ENCODE measurements at regions not wholly inside any gene's neighbourhood (a gene's known extent, or its start where the extent isn't known, plus 50 kb on each side); places are given as distances from the start of the nearest gene placed in this dataset.

DNA sequence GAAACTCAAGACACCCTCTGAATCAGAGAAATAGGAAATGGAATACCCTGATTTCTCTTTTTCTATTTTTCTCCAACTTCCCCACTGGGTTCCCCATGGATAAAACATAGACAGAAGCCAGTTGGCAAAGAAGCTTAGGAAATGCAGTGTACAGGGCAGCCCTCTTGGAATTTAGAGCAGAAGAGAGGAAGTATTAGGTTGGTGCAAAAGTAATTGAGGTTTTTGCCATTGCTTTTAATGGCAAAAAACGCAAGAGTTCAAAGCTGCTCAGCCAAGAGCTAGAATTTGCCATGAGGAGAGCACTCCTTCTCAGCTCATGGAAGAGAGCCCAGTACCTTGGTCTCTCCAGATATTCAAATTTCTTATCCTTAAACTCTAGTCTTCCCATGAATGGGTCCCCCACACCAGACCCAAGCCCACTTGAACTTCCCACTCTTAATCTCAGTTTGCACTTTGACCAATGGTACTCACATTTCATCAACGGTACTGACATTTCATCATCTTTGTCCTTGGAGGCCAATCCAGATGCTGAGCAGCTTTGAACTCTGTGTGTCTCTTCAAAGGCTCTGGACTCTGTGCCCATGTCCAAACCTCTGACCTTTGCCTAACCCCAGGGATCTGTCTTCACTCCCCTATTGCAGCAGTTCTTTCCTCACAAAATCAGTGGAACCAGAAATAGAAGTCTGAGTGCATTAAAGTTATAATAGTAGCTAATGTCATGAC, 73.2 kb upstream of the PPP1R3C start:
- TF ChIP-seq, protein P1, sequence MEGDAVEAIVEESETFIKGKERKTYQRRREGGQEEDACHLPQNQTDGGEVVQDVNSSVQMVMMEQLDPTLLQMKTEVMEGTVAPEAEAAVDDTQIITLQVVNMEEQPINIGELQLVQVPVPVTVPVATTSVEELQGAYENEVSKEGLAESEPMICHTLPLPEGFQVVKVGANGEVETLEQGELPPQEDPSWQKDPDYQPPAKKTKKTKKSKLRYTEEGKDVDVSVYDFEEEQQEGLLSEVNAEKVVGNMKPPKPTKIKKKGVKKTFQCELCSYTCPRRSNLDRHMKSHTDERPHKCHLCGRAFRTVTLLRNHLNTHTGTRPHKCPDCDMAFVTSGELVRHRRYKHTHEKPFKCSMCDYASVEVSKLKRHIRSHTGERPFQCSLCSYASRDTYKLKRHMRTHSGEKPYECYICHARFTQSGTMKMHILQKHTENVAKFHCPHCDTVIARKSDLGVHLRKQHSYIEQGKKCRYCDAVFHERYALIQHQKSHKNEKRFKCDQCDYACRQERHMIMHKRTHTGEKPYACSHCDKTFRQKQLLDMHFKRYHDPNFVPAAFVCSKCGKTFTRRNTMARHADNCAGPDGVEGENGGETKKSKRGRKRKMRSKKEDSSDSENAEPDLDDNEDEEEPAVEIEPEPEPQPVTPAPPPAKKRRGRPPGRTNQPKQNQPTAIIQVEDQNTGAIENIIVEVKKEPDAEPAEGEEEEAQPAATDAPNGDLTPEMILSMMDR (IDR thresholded peaks at IDR 0.05; ENCODE audit: extremely low read depth, missing control alignments) = no peak
- no peak for DNase-seq (ENCODE audit: low spot score)

DNA sequence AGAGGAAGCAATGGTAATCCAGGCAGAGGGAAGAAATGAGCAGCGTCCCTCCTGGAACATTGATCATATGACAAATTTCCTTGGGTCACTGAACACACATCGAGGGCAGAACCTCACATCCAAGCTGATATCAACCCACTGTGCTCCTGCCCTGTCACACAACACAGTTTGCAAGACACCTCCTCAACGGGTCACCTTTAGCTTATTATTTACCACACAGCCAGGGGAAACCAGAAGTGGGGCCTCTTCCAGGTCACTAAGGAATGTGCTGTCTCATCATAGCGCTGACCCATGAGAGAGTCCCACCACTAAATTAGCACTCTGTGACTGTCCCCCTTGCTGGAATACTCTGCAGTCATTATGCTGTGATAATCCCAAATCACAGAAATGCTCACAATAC, 69.7 kb upstream of the PPP1R3C start:
- DNase-seq (ENCODE audit: low spot score) = no peak
- TF ChIP-seq, protein P1 (IDR thresholded peaks at IDR 0.05; ENCODE audit: extremely low read depth, missing control alignments) = no peak

DNA sequence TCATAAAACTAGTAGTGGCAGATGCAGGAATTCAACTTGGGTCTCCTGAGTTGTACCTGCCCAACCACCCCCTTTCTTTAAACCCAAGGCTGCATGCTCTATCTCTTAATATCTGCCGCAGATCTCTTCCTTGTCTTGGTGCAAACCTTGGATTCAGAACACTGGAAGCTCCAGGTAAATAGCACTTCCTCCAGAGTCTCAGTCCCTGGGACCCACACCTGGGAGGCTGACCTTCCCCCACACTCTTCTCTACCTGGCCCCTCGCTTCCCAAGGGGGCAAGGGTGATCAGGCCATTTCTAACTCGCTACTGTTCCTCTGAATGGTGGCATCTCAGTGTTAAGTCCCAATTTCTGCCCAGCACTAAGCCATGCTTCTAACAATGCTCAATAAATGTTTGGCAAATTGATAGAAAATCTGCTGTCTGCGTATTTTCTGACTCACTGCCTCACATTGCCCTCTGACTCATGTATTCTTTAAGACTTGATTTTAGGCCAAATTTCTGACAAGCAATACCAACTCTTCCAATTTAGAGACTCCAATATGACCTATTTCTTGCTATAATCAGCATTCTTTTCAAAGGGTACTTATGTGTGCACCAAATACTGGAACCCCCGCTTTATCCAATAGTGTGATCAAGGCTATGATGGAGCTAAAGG, 68.0 kb upstream of the PPP1R3C start:
- TF ChIP-seq, protein P1 (IDR thresholded peaks at IDR 0.05; ENCODE audit: extremely low read depth, missing control alignments) = no peak
- DNase-seq (ENCODE audit: low spot score) = no peak

- no peak for DNase-seq (ENCODE audit: low spot score)
- TF ChIP-seq, protein P1 (IDR thresholded peaks at IDR 0.05; ENCODE audit: extremely low read depth, missing control alignments) = no peak
Observed at GRCh38 chr10:91700273-91700672, 67.4 kb upstream of the PPP1R3C start.

- TF ChIP-seq, protein P1 (IDR thresholded peaks at IDR 0.05; ENCODE audit: extremely low read depth, missing control alignments) = no peak
- DNase-seq (ENCODE audit: low spot score) = no peak
Observed at GRCh38 chr10:91698258-91698657, 65.4 kb upstream of the PPP1R3C start.

GRCh38 chr10:91694170-91694794, 61.4 kb upstream of the PPP1R3C start:
- DNase-seq (ENCODE audit: low spot score) = peak; percentile 30

More at GRCh38 chr10:91694170-91694794, 61.4 kb upstream of the PPP1R3C start:
- TF ChIP-seq, protein P1 (IDR thresholded peaks at IDR 0.05; ENCODE audit: extremely low read depth, missing control alignments) = peak; percentile 20

Measured in GM20000 (cell line).